ENCODE measurements at regions not wholly inside any gene's neighbourhood (a gene's known extent, or its start where the extent isn't known, plus 50 kb on each side); places are given as distances from the start of the nearest gene placed in this dataset.

DNA sequence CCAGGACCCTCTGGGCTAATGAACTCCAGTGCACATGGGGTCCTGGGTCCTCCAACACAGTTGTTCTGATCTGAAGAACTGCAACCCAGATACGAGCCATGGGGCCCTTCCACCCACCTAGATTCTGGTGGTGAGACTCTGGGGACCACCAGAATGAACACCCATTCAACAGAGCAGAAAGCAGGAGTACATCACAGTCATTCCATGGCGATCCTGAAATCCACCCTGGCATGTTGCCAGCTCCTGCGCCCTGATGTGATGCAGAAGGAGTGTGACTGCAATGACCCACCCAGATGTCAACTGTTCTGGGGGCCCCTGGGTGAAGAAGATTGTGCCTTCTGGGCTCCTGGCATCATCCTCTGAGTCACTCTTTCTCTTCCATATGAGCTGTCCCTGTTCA lies 211.6 kb downstream of the KIF26A start:
- 72% methylated on average over 3 of the region's 3 CpGs for WGBS (ENCODE audit: low lambda C conversion rate, missing lambda C conversion rate)
- H3K9me2 ChIP-seq (replicated peaks; ENCODE audit: insufficient read depth) = no peaks in the 10 kb centered on the region
- no peak for DNase-seq (ENCODE audit: low spot score)

DNA sequence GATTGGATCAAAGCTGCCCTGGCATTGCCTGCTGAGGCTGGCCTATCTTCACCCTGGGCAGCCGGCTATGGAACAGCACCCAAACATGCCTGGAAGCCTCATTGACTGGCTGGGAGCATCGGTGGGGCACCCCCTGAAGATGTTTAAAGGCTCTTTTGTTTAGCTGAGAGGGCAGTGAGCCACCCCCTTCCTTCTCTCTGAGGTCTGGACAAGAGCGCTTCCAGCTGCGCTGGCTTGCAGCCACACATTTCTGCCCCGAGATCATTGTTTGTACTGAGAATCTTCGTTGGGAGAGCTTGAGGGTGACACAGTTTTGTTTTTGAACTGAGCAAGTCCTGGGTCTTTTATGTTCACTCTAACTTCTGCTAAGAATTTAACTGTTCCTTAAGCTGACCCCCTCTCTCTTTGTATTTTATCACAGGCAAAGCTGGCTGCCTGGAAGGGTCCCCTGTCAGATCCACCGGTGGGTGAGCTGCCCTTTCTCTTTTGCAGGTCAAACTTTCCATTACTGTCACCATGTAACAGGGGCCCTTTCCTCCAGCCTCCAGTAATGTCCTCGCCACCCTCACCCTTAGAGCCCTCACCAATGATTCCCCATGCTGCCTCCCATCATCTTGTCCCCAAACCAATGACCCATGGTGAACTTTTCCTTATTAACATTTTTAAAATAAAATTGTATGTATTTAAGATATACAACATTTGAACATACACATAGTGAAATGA lies 212.2 kb downstream of the KIF26A start:
- H3K9me3 ChIP-seq (ENCODE audit: low read depth) = no peaks in the 10 kb centered on the region
- WGBS (ENCODE audit: low lambda C conversion rate, missing lambda C conversion rate) = 52% methylated on average over 8 of the region's 8 CpGs
- no peaks in the 10 kb centered on the region for H3K27me3 ChIP-seq
- H2AFZ ChIP-seq = no peak overlapping the region
- no peaks in the 10 kb centered on the region for H3K79me2 ChIP-seq
- DNase-seq (ENCODE audit: low spot score) = no peak
- TF ChIP-seq, protein P1, sequence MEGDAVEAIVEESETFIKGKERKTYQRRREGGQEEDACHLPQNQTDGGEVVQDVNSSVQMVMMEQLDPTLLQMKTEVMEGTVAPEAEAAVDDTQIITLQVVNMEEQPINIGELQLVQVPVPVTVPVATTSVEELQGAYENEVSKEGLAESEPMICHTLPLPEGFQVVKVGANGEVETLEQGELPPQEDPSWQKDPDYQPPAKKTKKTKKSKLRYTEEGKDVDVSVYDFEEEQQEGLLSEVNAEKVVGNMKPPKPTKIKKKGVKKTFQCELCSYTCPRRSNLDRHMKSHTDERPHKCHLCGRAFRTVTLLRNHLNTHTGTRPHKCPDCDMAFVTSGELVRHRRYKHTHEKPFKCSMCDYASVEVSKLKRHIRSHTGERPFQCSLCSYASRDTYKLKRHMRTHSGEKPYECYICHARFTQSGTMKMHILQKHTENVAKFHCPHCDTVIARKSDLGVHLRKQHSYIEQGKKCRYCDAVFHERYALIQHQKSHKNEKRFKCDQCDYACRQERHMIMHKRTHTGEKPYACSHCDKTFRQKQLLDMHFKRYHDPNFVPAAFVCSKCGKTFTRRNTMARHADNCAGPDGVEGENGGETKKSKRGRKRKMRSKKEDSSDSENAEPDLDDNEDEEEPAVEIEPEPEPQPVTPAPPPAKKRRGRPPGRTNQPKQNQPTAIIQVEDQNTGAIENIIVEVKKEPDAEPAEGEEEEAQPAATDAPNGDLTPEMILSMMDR (IDR thresholded peaks at IDR 0.05; ENCODE audit: poor library complexity) = no peak
- TF ChIP-seq EZH2phosphoT487 (IDR thresholded peaks at IDR 0.05; ENCODE audit: low read depth, severe bottlenecking, unreplicated experiment) (no peak), EZH2 (IDR thresholded peaks at IDR 0.05; ENCODE audit: borderline replicate concordance) (no peak)
- H4K20me1 ChIP-seq (ENCODE audit: insufficient read depth, poor library complexity, severe bottlenecking) = no peaks in the 10 kb centered on the region
- peak overlapping the region; percentile 40 for H3K27ac ChIP-seq
- no peaks in the 10 kb centered on the region for H3K9me2 ChIP-seq (replicated peaks; ENCODE audit: insufficient read depth)
- no peaks in the 10 kb centered on the region for H3K36me3 ChIP-seq (replicated peaks; ENCODE audit: insufficient read depth, low read depth)
- H3K4me2 ChIP-seq = peak overlapping the region; percentile 53
- H3K4me1 ChIP-seq (ENCODE audit: insufficient read depth) = peaks cover 8% of the 10 kb centered on the region
- H3K4me3 ChIP-seq = no peak overlapping the region

More for the DNA sequence above, 211.6 kb downstream of the KIF26A start:
- no peaks in the 10 kb centered on the region for H3K27me3 ChIP-seq
- no peaks in the 10 kb centered on the region for H4K20me1 ChIP-seq (ENCODE audit: insufficient read depth, poor library complexity, severe bottlenecking)
- no peak overlapping the region for H3K4me3 ChIP-seq
- H3K4me2 ChIP-seq = peak overlapping the region; percentile 53
- H3K9me3 ChIP-seq (ENCODE audit: low read depth) = no peaks in the 10 kb centered on the region
- H2AFZ ChIP-seq = no peak overlapping the region
- no peak for TF ChIP-seq EZH2phosphoT487 (IDR thresholded peaks at IDR 0.05; ENCODE audit: low read depth, severe bottlenecking, unreplicated experiment)
- TF ChIP-seq EZH2 (IDR thresholded peaks at IDR 0.05; ENCODE audit: borderline replicate concordance) = no peak
- TF ChIP-seq, protein P1 (IDR thresholded peaks at IDR 0.05; ENCODE audit: poor library complexity) = no peak
- H3K4me1 ChIP-seq (ENCODE audit: insufficient read depth) = peaks cover 8% of the 10 kb centered on the region
- H3K36me3 ChIP-seq (replicated peaks; ENCODE audit: insufficient read depth, low read depth) = no peaks in the 10 kb centered on the region
- H3K27ac ChIP-seq = peak overlapping the region; percentile 34
- H3K79me2 ChIP-seq = no peaks in the 10 kb centered on the region

DNA sequence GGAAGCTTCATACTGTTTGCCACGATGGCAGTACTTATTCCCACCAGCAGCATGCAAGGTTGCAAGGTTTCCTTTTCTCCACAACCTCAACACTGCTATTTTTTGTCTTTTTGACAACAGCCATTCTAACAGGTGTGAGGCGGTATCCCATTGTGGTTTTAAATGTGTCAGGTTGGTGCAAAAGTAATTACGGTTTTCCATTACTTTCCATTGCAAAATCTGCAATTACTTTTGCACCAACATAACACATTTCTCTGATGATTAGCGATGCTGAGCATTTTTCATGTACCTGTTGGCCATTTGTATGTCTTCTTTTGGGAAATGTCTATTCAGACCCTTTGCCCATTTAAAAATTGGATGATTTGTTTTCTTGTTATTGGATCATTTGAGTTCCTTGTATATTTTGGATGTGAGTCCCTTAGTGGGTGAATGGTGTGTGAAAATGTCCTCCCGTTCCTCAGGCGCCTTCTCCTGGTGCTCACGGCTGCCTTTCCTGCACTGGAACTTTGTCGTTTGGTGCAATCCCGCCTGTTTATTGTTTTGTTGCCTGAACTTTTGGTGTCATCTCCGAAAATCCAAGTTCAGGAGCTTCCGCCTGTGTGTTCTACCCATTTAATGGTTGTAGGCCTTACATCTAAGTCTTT lies 213.6 kb downstream of the KIF26A start:
- no peak overlapping the region for H3K4me3 ChIP-seq
- H4K20me1 ChIP-seq (ENCODE audit: insufficient read depth, poor library complexity, severe bottlenecking) = no peaks in the 10 kb centered on the region
- H3K9me2 ChIP-seq (replicated peaks; ENCODE audit: insufficient read depth) = no peaks in the 10 kb centered on the region
- TF ChIP-seq EZH2phosphoT487 (IDR thresholded peaks at IDR 0.05; ENCODE audit: low read depth, severe bottlenecking, unreplicated experiment) (no peak), EZH2 (IDR thresholded peaks at IDR 0.05; ENCODE audit: borderline replicate concordance) (no peak)
- TF ChIP-seq, protein P1 (IDR thresholded peaks at IDR 0.05; ENCODE audit: poor library complexity) = no peak
- no peaks in the 10 kb centered on the region for H3K79me2 ChIP-seq
- no peaks in the 10 kb centered on the region for H3K9me3 ChIP-seq (ENCODE audit: low read depth)
- H3K27me3 ChIP-seq = no peaks in the 10 kb centered on the region
- H3K36me3 ChIP-seq (replicated peaks; ENCODE audit: insufficient read depth, low read depth) = no peaks in the 10 kb centered on the region
- WGBS (ENCODE audit: low lambda C conversion rate, missing lambda C conversion rate) = 90% methylated on average over 11 of the region's 11 CpGs
- no peak overlapping the region for H3K27ac ChIP-seq
- no peak for DNase-seq (ENCODE audit: low spot score)
- peaks cover 8% of the 10 kb centered on the region for H3K4me1 ChIP-seq (ENCODE audit: insufficient read depth)
- H2AFZ ChIP-seq = no peak overlapping the region
- H3K4me2 ChIP-seq = no peak overlapping the region
